ENCODE measurements at regions not wholly inside any gene's neighbourhood (a gene's known extent, or its start where the extent isn't known, plus 50 kb on each side); places are given as distances from the start of the nearest gene placed in this dataset.

DNA sequence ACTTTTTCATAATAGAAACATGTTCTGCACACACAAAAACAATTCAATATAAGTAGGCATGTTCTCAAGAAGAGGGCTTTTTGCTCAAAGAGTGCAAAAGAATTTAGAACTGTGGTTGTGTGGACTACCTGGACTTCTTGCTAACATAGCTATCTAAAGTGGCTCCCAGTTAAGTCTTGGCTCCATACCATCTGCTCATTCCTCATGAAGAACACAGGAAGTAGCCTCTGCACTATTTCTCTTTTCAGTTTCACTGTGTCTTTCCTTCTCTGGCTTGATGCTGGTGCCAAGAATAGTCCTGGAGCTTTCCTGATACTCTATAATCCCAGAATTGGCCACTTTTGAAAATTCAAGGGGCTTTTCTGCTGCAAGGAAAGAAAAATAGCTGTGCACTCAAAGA, 127.4 kb downstream of the CCER1 start:
- Histone ChIP-seq H3K9me3 (replicated peaks; ENCODE audit: insufficient read depth, low read length) (no peaks in the 10 kb centered on the region), H3K27me3 (replicated peaks; ENCODE audit: insufficient read depth, low read length) (no peaks in the 10 kb centered on the region), H3K4me2 (ENCODE audit: low read depth, low read length) (no peak overlapping the region), H4K20me1 (ENCODE audit: insufficient read depth, low read length) (no peaks in the 10 kb centered on the region), H3K4me1 (ENCODE audit: low read length) (no peaks in the 10 kb centered on the region), H2AFZ (ENCODE audit: low read length) (no peak overlapping the region), H3F3A (ENCODE audit: insufficient read depth, low read length) (no peaks in the 10 kb centered on the region), H3K9me2 (replicated peaks; ENCODE audit: insufficient read depth, low read length) (no peaks in the 10 kb centered on the region), H3K4me3 (ENCODE audit: low read length) (no peak overlapping the region), H3K36me3 (replicated peaks; ENCODE audit: insufficient read depth, low read length) (no peaks in the 10 kb centered on the region), H3K79me2 (ENCODE audit: low read length) (no peaks in the 10 kb centered on the region), H3K27ac (ENCODE audit: low read length) (no peak overlapping the region), H3K9ac (ENCODE audit: low read length) (no peak overlapping the region)
- no peak for DNase-seq
- TF ChIP-seq EZH2phosphoT487 (IDR thresholded peaks at IDR 0.05; ENCODE audit: low read length) (no peak), EZH2 (optimal IDR thresholded peaks at IDR 0.05; ENCODE audit: low read depth, low read length) (no peak)
- TF ChIP-seq, protein P1, sequence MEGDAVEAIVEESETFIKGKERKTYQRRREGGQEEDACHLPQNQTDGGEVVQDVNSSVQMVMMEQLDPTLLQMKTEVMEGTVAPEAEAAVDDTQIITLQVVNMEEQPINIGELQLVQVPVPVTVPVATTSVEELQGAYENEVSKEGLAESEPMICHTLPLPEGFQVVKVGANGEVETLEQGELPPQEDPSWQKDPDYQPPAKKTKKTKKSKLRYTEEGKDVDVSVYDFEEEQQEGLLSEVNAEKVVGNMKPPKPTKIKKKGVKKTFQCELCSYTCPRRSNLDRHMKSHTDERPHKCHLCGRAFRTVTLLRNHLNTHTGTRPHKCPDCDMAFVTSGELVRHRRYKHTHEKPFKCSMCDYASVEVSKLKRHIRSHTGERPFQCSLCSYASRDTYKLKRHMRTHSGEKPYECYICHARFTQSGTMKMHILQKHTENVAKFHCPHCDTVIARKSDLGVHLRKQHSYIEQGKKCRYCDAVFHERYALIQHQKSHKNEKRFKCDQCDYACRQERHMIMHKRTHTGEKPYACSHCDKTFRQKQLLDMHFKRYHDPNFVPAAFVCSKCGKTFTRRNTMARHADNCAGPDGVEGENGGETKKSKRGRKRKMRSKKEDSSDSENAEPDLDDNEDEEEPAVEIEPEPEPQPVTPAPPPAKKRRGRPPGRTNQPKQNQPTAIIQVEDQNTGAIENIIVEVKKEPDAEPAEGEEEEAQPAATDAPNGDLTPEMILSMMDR (IDR thresholded peaks at IDR 0.05; ENCODE audit: low read length), result no peak

DNA sequence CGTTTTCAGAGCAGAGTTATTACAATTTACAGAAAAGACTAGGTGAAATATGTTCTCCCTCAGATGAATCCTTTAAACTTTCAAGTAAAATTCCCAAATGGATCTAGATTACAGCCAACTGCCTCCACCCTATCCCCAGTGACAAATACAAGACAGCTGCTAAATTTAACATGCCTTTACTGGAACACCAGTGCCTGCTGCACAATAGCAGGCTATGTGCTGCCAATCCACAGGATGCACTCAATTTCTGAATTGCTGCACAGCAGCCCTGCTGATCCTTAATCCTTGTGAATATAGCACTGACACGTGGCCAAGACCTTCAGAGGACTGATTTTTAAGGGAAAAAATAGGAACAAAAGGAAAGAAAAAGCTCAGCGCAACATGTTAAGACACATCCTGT, 128.9 kb downstream of the CCER1 start:
- H3K27ac ChIP-seq (ENCODE audit: low read length), result no peak overlapping the region
- H4K20me1 ChIP-seq (ENCODE audit: insufficient read depth, low read length), result no peaks in the 10 kb centered on the region
- no peak overlapping the region for H3K4me3 ChIP-seq (ENCODE audit: low read length)
- H3F3A ChIP-seq (ENCODE audit: insufficient read depth, low read length), result no peaks in the 10 kb centered on the region
- H2AFZ ChIP-seq (ENCODE audit: low read length), result no peak overlapping the region
- TF ChIP-seq, protein P1 (IDR thresholded peaks at IDR 0.05; ENCODE audit: low read length), result no peak
- TF ChIP-seq EZH2 (optimal IDR thresholded peaks at IDR 0.05; ENCODE audit: low read depth, low read length), result no peak
- no peak for TF ChIP-seq EZH2phosphoT487 (IDR thresholded peaks at IDR 0.05; ENCODE audit: low read length)
- no peaks in the 10 kb centered on the region for H3K79me2 ChIP-seq (ENCODE audit: low read length)
- H3K4me2 ChIP-seq (ENCODE audit: low read depth, low read length), result no peak overlapping the region
- no peaks in the 10 kb centered on the region for H3K4me1 ChIP-seq (ENCODE audit: low read length)
- no peak overlapping the region for H3K9ac ChIP-seq (ENCODE audit: low read length)
- no peaks in the 10 kb centered on the region for H3K9me2 ChIP-seq (replicated peaks; ENCODE audit: insufficient read depth, low read length)
- H3K36me3 ChIP-seq (replicated peaks; ENCODE audit: insufficient read depth, low read length), result no peaks in the 10 kb centered on the region
- DNase-seq, result no peak
- no peaks in the 10 kb centered on the region for H3K27me3 ChIP-seq (replicated peaks; ENCODE audit: insufficient read depth, low read length)
- no peaks in the 10 kb centered on the region for H3K9me3 ChIP-seq (replicated peaks; ENCODE audit: insufficient read depth, low read length)

DNA sequence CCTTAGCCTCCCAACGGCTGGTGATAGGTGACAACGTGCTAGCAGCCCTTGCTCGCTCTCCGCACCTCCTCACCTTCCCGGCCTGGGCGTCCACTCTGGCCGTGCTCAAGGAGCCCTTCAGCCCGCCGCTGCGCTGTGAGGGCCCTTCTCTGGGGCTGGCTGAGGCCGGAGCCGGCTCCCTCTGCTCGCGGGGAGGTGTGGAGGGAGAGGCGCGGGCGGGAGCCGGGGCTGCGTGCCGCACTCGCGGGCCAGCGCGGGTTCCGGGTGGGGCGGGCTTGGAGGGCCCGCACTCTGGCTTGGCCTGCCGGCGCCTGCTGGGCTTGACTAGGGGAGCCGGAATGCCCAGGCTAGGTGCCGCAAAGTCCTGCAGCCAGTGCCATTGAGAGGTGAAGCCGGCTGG, 131.1 kb downstream of the CCER1 start:
- no peak overlapping the region for H3K4me2 ChIP-seq (ENCODE audit: low read depth, low read length)
- H3F3A ChIP-seq (ENCODE audit: insufficient read depth, low read length), result no peaks in the 10 kb centered on the region
- no peaks in the 10 kb centered on the region for H3K36me3 ChIP-seq (replicated peaks; ENCODE audit: insufficient read depth, low read length)
- no peaks in the 10 kb centered on the region for H3K9me3 ChIP-seq (replicated peaks; ENCODE audit: insufficient read depth, low read length)
- no peak for DNase-seq
- no peaks in the 10 kb centered on the region for H3K79me2 ChIP-seq (ENCODE audit: low read length)
- H3K9ac ChIP-seq (ENCODE audit: low read length), result no peak overlapping the region
- no peak for TF ChIP-seq EZH2phosphoT487 (IDR thresholded peaks at IDR 0.05; ENCODE audit: low read length)
- TF ChIP-seq, protein P1 (IDR thresholded peaks at IDR 0.05; ENCODE audit: low read length), result no peak
- TF ChIP-seq EZH2 (optimal IDR thresholded peaks at IDR 0.05; ENCODE audit: low read depth, low read length), result no peak
- no peaks in the 10 kb centered on the region for H3K27me3 ChIP-seq (replicated peaks; ENCODE audit: insufficient read depth, low read length)
- H3K9me2 ChIP-seq (replicated peaks; ENCODE audit: insufficient read depth, low read length), result no peaks in the 10 kb centered on the region
- H3K27ac ChIP-seq (ENCODE audit: low read length), result no peak overlapping the region
- no peak overlapping the region for H2AFZ ChIP-seq (ENCODE audit: low read length)
- no peak overlapping the region for H3K4me3 ChIP-seq (ENCODE audit: low read length)
- H3K4me1 ChIP-seq (ENCODE audit: low read length), result no peaks in the 10 kb centered on the region
- H4K20me1 ChIP-seq (ENCODE audit: insufficient read depth, low read length), result no peaks in the 10 kb centered on the region
